NT2/D1 (cell line): ENCODE measurements at regions not wholly inside any gene's neighbourhood (a gene's known extent, or its start where the extent isn't known, plus 50 kb on each side); places are given as distances from the start of the nearest gene placed in this dataset.

ENCODE experiments used
- YY1 ChIP-seq: IDR thresholded peaks from 2 replicates; pipeline ENCODE4 v1.6.1; 2011; ENCODE audit not compliant: insufficient read length, insufficient read depth
- ZNF274 ChIP-seq: IDR thresholded peaks from 2 replicates; pipeline ENCODE4 v1.6.1; 2011; ENCODE audit warnings: mild to moderate bottlenecking, low read depth, low read length

- no peak for TF ChIP-seq ZNF274
- no peak for TF ChIP-seq YY1
These were observed 215.6 kb upstream of the B3GALT2 start for GRCh38 chr1:193402037-193402436.
